Breast epithelium (tissue), 4 donors: ENCODE measurements at regions not wholly inside any gene's neighbourhood (a gene's known extent, or its start where the extent isn't known, plus 50 kb on each side); places are given as distances from the start of the nearest gene placed in this dataset.

Experiments used
- DNase-seq, 2 donors: peaks; one replicate each; pipeline ENCODE4 v3.0.0-alpha.2; 2019; ENCODE audit warnings: low spot score in 2 of 2
- H3K27ac ChIP-seq, 2 donors: fragments of 200-600 bp; sonication (generic) in 1 of 2; one replicate each; pipeline ENCODE4 v1.5.1; 2016 to 2019; ENCODE audit warnings: mild to moderate bottlenecking in 1 of 2
- H3K27me3 ChIP-seq, 2 donors: fragments of 200-600 bp; sonication (generic) in 1 of 2; one replicate each; pipeline versions ENCODE4 v1.5.1 to v1.6.0; 2017 to 2019; ENCODE audit warnings: control low read depth in 1 of 2, mild to moderate bottlenecking in 1 of 2
- H3K36me3 ChIP-seq: fragments of 200-600 bp; one replicate; pipeline ENCODE4 v1.5.1; 2019
- H3K4me1 ChIP-seq, 2 donors: fragments of 200-600 bp; sonication (generic); one replicate each; pipeline ENCODE4 v1.5.1; 2016 to 2019; ENCODE audit warnings: control low read depth in 1 of 2
- H3K4me3 ChIP-seq, 3 donors: fragments of 200-600 bp; sonication (generic); 1 replicate in 2 of 3; 2 replicates in 1 of 3; pipeline ENCODE4 v1.5.1; 2016 to 2019; ENCODE audit warnings: mild to moderate bottlenecking in 3 of 3, moderate library complexity in 2 of 3
- H3K9me3 ChIP-seq, 2 donors: fragments of 200-600 bp; sonication (generic) in 1 of 2; one replicate each; pipeline ENCODE4 v1.5.1; 2016 to 2019; ENCODE audit warnings: control low read depth in 1 of 2
- POLR2A ChIP-seq: fragments of 450-650 bp; IDR thresholded peaks from one replicate; pipeline ENCODE4 v1.6.1; 2016; ENCODE audit warnings: antibody characterized with exemption, mild to moderate bottlenecking, moderate library complexity
- POLR2AphosphoS5 ChIP-seq, 3 donors: sonication (generic); formaldehyde crosslinking; IDR thresholded peaks; one replicate each; pipeline ENCODE4 v1.6.1; 2017; ENCODE audit warnings: antibody characterized with exemption in 3 of 3
- intact Hi-C: fragments of 100-400 bp; cut with DNase I; formaldehyde crosslinking; loops from one replicate; pipeline ENCODE4 v1.15.1; 2023; ENCODE audit warnings: low total_unique reads
- TF ChIP-seq, protein P1 (sequence below), 3 donors: fragments of 450-650 bp; IDR thresholded peaks; one replicate each; pipeline ENCODE4 v1.5.1; 2016 to 2017; ENCODE audit warnings: antibody characterized with exemption in 3 of 3, mild to moderate bottlenecking in 3 of 3, moderate library complexity in 3 of 3

DNA sequence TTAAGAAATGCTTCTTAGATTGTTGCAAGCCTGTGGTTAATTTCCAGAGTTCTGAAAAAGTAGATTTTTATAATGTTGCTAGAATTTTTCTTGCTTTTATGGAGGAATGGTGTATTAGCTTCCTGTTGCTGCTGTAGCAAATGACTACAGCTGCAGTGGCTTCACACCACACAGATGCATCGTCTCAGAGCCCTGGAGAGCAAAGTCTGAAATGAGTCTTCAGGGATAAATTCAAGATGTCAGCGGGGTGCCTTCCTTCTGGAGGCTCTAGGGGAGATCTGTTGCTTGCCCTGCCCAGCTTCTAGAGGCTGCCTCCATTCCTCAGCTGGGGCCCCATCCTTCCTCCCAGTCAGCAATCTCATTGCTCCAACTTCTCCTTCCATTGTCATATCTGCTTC lies 187.8 kb downstream of the ZNF516 start:
- DNase-seq: no peak
- Histone ChIP-seq H3K9me3 (no peaks in the 10 kb centered on the region), H3K27ac (no peak overlapping the region), H3K4me1 (no peaks in the 10 kb centered on the region), H3K36me3 (no peaks in the 10 kb centered on the region), H3K27me3 (no peaks in the 10 kb centered on the region), H3K4me3 (no peak overlapping the region)
- TF ChIP-seq, protein P1, sequence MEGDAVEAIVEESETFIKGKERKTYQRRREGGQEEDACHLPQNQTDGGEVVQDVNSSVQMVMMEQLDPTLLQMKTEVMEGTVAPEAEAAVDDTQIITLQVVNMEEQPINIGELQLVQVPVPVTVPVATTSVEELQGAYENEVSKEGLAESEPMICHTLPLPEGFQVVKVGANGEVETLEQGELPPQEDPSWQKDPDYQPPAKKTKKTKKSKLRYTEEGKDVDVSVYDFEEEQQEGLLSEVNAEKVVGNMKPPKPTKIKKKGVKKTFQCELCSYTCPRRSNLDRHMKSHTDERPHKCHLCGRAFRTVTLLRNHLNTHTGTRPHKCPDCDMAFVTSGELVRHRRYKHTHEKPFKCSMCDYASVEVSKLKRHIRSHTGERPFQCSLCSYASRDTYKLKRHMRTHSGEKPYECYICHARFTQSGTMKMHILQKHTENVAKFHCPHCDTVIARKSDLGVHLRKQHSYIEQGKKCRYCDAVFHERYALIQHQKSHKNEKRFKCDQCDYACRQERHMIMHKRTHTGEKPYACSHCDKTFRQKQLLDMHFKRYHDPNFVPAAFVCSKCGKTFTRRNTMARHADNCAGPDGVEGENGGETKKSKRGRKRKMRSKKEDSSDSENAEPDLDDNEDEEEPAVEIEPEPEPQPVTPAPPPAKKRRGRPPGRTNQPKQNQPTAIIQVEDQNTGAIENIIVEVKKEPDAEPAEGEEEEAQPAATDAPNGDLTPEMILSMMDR (IDR thresholded peaks at IDR 0.05): no peak
- no peak for TF ChIP-seq POLR2A
- TF ChIP-seq POLR2AphosphoS5 (IDR thresholded peaks at IDR 0.05): no peak
- intact Hi-C loops: no loop called here

DNA sequence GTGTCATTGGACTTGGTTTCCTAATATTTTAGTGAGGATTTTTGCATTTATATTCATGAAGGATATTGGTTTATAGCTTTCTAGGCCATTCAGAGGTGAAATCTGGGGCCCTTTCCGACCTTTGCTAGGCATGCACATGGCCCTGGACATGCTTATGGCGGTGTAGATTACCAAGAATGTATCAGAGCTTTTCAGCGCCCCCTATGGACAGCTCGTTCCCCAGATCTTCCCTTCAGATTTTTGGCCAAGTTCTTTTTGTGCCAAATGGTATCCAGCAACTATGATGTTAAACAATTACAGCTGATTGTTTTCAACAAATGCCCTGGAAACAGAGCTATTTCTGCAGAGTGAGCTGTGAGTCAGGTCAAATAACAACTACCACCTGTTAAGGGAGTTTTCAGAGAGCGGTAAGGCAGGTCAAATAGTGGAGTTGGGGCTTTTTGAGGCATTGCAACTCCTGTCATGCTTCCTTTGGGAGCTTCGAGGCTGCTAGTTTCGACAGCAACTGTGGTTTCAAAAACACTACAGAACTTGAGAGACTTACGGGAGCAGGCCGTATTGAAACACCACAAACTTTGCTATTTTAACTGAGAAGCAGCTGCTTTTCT lies 188.3 kb downstream of the ZNF516 start:
- intact Hi-C loops: no loop called here

GRCh38 chr18:76285866-76286265 lies 209.2 kb downstream of the ZNF516 start:
- Histone ChIP-seq H3K27me3 (no peaks in the 10 kb centered on the region), H3K4me3 (no peak overlapping the region), H3K9me3 (peaks cover 0 to 16% of the 10 kb centered on the region in 2 donors), H3K4me1 (no peaks in the 10 kb centered on the region), H3K27ac (no peak overlapping the region), H3K36me3 (no peaks in the 10 kb centered on the region)
- no peak for DNase-seq
- TF ChIP-seq POLR2A: no peak
- no peak for TF ChIP-seq POLR2AphosphoS5 (IDR thresholded peaks at IDR 0.05)
- TF ChIP-seq, protein P1 (IDR thresholded peaks at IDR 0.05): no peak
- intact Hi-C loops: no loop called here

More for the DNA sequence above, 188.3 kb downstream of the ZNF516 start:
- H3K9me3 ChIP-seq: no peaks in the 10 kb centered on the region
- no peaks in the 10 kb centered on the region for H3K36me3 ChIP-seq
- no peaks in the 10 kb centered on the region for H3K4me1 ChIP-seq
- DNase-seq: no peak
- H3K27ac ChIP-seq: no peak overlapping the region
- H3K27me3 ChIP-seq: no peaks in the 10 kb centered on the region
- TF ChIP-seq, protein P1 (IDR thresholded peaks at IDR 0.05): no peak
- TF ChIP-seq POLR2A: no peak
- no peak for TF ChIP-seq POLR2AphosphoS5 (IDR thresholded peaks at IDR 0.05)
- no peak overlapping the region for H3K4me3 ChIP-seq

GRCh38 chr18:76281565-76281964 lies 213.5 kb downstream of the ZNF516 start:
- Histone ChIP-seq H3K27me3 (no peaks in the 10 kb centered on the region), H3K4me1 (no peaks in the 10 kb centered on the region), H3K27ac (no peak overlapping the region), H3K9me3 (peaks cover 0 to 6% of the 10 kb centered on the region in 2 donors), H3K4me3 (no peak overlapping the region), H3K36me3 (no peaks in the 10 kb centered on the region)
- DNase-seq: no peak
- intact Hi-C loops: no loop called here
- TF ChIP-seq, protein P1 (IDR thresholded peaks at IDR 0.05): no peak
- TF ChIP-seq POLR2AphosphoS5 (IDR thresholded peaks at IDR 0.05) (no peak), POLR2A (no peak)

DNA sequence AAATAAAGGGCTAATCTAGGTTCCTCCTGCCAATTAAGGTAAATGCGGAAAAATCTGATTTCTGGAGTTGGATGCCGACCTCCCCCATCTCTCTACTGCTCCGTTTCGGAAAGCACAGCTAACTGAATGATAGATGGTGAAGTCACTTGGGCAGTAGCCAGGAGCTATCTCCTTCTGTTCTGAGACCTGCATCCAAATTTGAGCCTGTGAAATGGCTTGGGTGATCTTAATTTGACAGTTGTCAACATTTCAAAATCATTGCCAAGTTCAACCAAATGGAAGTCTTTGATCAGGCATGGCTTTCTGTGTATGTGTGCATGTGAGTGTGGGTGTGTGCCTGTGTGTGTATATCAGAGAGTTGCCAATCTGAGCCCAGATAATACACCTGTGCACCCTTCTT lies 217.2 kb downstream of the ZNF516 start:
- intact Hi-C loops: no loop called here
- H3K36me3 ChIP-seq: no peaks in the 10 kb centered on the region
- H3K4me1 ChIP-seq: no peaks in the 10 kb centered on the region
- H3K4me3 ChIP-seq: no peak overlapping the region
- DNase-seq: no peak
- H3K9me3 ChIP-seq: peaks cover 0 to 6% of the 10 kb centered on the region in 2 donors
- no peaks in the 10 kb centered on the region for H3K27me3 ChIP-seq
- no peak for TF ChIP-seq POLR2A
- no peak for TF ChIP-seq POLR2AphosphoS5 (IDR thresholded peaks at IDR 0.05)
- TF ChIP-seq, protein P1 (IDR thresholded peaks at IDR 0.05): no peak
- H3K27ac ChIP-seq: no peak overlapping the region
